ENCODE measurements at regions not wholly inside any gene's neighbourhood (a gene's known extent, or its start where the extent isn't known, plus 50 kb on each side); places are given as distances from the start of the nearest gene placed in this dataset.

GRCh38 chr2:208711598-208711997 is 305.0 kb downstream of the PTH2R start:
- no peak overlapping the region for H3K4me3 ChIP-seq
- H3K36me3 ChIP-seq (replicated peaks; ENCODE audit: insufficient read depth, low read depth), result no peaks in the 10 kb centered on the region
- no peak for DNase-seq (ENCODE audit: low spot score)
- no peaks in the 10 kb centered on the region for H3K9me3 ChIP-seq (ENCODE audit: low read depth)
- H3K4me1 ChIP-seq (ENCODE audit: insufficient read depth), result no peaks in the 10 kb centered on the region
- TF ChIP-seq CTCF (IDR thresholded peaks at IDR 0.05; ENCODE audit: poor library complexity) (no peak), EZH2phosphoT487 (IDR thresholded peaks at IDR 0.05; ENCODE audit: low read depth, severe bottlenecking, unreplicated experiment) (no peak), EZH2 (IDR thresholded peaks at IDR 0.05; ENCODE audit: borderline replicate concordance) (no peak)
- no peaks in the 10 kb centered on the region for H3K79me2 ChIP-seq
- H3K27ac ChIP-seq, result no peak overlapping the region
- H3K27me3 ChIP-seq, result no peaks in the 10 kb centered on the region
- H3K9me2 ChIP-seq (replicated peaks; ENCODE audit: insufficient read depth), result no peaks in the 10 kb centered on the region
- no peak overlapping the region for H2AFZ ChIP-seq
- no peak overlapping the region for H3K4me2 ChIP-seq
- H4K20me1 ChIP-seq (ENCODE audit: insufficient read depth, poor library complexity, severe bottlenecking), result no peaks in the 10 kb centered on the region

- H3K4me2 ChIP-seq, result no peak overlapping the region
- no peaks in the 10 kb centered on the region for H3K4me1 ChIP-seq (ENCODE audit: insufficient read depth)
- TF ChIP-seq CTCF (IDR thresholded peaks at IDR 0.05; ENCODE audit: poor library complexity) (no peak), EZH2phosphoT487 (IDR thresholded peaks at IDR 0.05; ENCODE audit: low read depth, severe bottlenecking, unreplicated experiment) (no peak), EZH2 (IDR thresholded peaks at IDR 0.05; ENCODE audit: borderline replicate concordance) (no peak)
- no peak overlapping the region for H2AFZ ChIP-seq
- H3K9me3 ChIP-seq (ENCODE audit: low read depth), result no peaks in the 10 kb centered on the region
- H3K4me3 ChIP-seq, result no peak overlapping the region
- H3K9me2 ChIP-seq (replicated peaks; ENCODE audit: insufficient read depth), result no peaks in the 10 kb centered on the region
- DNase-seq (ENCODE audit: low spot score), result no peak
- no peaks in the 10 kb centered on the region for H4K20me1 ChIP-seq (ENCODE audit: insufficient read depth, poor library complexity, severe bottlenecking)
- no peaks in the 10 kb centered on the region for H3K27me3 ChIP-seq
- H3K36me3 ChIP-seq (replicated peaks; ENCODE audit: insufficient read depth, low read depth), result no peaks in the 10 kb centered on the region
- H3K27ac ChIP-seq, result no peak overlapping the region
- 65% methylated on average over 1 of the region's 1 CpG for WGBS (ENCODE audit: low lambda C conversion rate, missing lambda C conversion rate)
- H3K79me2 ChIP-seq, result no peaks in the 10 kb centered on the region
Observed at GRCh38 chr2:208713066-208713745, 306.6 kb downstream of the PTH2R start.

- no peaks in the 10 kb centered on the region for H3K4me1 ChIP-seq (ENCODE audit: insufficient read depth)
Observed at GRCh38 chr2:208718828-208719227, 312.2 kb downstream of the PTH2R start.

More at GRCh38 chr2:208718828-208719227, 312.2 kb downstream of the PTH2R start:
- Histone ChIP-seq H3K9me2 (replicated peaks; ENCODE audit: insufficient read depth) (no peaks in the 10 kb centered on the region), H2AFZ (no peak overlapping the region), H3K4me3 (no peak overlapping the region), H4K20me1 (ENCODE audit: insufficient read depth, poor library complexity, severe bottlenecking) (no peaks in the 10 kb centered on the region), H3K4me2 (no peak overlapping the region), H3K9me3 (ENCODE audit: low read depth) (no peaks in the 10 kb centered on the region), H3K27ac (no peak overlapping the region), H3K36me3 (replicated peaks; ENCODE audit: insufficient read depth, low read depth) (no peaks in the 10 kb centered on the region), H3K79me2 (no peaks in the 10 kb centered on the region), H3K27me3 (no peaks in the 10 kb centered on the region)
- 89% methylated on average over 2 of the region's 2 CpGs for WGBS (ENCODE audit: low lambda C conversion rate, missing lambda C conversion rate)
- peak; percentile 7 for DNase-seq (ENCODE audit: low spot score)
- no peak for TF ChIP-seq EZH2 (IDR thresholded peaks at IDR 0.05; ENCODE audit: borderline replicate concordance)
- no peak for TF ChIP-seq EZH2phosphoT487 (IDR thresholded peaks at IDR 0.05; ENCODE audit: low read depth, severe bottlenecking, unreplicated experiment)
- no peak for TF ChIP-seq CTCF (IDR thresholded peaks at IDR 0.05; ENCODE audit: poor library complexity)
